ENCODE measurements at regions not wholly inside any gene's neighbourhood (a gene's known extent, or its start where the extent isn't known, plus 50 kb on each side); places are given as distances from the start of the nearest gene placed in this dataset.

DNA sequence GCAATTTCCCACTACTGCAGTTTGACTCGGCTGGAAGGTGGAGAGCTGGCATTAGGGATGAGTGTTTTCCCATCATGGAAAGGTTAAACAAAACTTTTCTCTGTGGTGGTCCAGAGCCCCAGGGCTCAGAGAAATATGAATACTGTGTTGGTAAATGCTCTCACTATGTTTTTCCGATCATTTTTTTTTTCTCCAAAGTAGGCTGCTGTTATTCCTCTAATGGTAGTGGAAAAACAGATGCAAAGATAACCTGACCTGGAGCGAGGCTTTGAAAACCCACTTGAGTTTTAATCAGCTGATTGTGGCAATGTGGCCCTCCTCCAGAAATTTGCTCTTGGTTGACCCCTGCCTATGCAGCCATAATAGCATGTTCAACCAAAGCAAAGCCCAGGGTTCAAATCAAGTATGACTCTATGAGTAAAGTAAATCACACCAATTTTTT is 320.8 kb upstream of the CTNNB1 start:
- no peak overlapping the region for H3K4me3 ChIP-seq (ENCODE audit: low read depth, low read length)
- no peak for DNase-seq (ENCODE audit: low read depth)
- TF ChIP-seq CTCF (IDR thresholded peaks at IDR 0.05; ENCODE audit: low read depth, low read length, missing control alignments) = no peak

DNA sequence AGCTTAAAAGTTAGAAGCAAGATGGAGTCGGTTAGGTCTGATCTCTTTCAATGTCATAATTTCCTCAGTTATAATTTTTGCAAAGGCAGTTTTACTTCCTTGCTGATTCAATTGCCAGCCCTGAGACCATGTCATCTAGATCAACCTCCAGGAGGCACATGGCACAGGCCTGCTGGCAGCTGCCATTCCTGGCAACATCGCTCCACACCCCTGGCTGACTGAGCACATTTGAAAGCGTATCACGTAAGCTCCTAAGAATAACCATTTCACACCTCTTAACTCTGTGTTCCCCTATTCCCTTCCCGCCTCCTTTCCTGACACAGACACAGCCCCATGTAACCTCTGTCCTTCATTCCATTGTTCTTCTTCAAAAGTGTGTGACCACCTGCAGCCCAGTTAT is 313.9 kb upstream of the CTNNB1 start:
- DNase-seq (ENCODE audit: low read depth) = no peak
- TF ChIP-seq CTCF (IDR thresholded peaks at IDR 0.05; ENCODE audit: low read depth, low read length, missing control alignments) = no peak
- no peak overlapping the region for H3K4me3 ChIP-seq (ENCODE audit: low read depth, low read length)

DNA sequence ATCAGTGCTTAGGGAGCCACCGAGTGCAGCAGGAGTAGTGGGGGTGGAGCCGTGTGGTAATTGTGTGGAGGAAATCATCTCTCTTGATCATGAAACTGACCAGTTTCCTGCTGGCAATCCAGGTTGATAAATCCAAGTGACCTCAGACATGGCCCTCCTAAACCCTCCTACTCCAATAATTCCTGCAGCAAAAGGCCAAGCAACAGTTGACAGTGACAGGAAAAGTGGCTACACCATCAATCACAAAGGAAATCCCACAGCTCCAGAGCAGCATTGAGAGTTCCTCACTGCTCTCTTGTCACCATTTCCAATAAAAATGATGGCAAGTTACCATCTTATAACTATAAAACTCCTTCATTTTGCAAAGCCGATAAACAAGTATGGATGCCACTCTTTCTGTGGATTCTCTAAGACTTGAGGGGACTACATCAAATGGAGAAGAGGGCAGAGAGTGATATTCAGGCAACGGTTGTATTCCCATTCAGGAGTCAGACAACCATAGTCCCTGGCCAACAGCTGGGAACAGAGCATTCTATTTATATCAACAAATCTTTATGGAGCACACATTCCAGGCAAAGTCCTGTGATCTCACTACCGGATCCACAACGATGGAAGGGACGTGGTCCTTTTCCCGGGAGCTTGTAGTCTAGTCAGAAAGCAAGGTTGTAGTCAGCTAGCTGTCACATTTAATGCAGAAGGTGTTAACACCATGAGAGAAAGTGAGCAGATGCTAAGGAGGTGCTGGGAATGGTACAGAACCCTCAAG is 312.5 kb upstream of the CTNNB1 start:
- DNase-seq (ENCODE audit: low read depth) = no peak
- no peak overlapping the region for H3K4me3 ChIP-seq (ENCODE audit: low read depth, low read length)
- no peak for TF ChIP-seq CTCF (IDR thresholded peaks at IDR 0.05; ENCODE audit: low read depth, low read length, missing control alignments)

- no peak for TF ChIP-seq CTCF (IDR thresholded peaks at IDR 0.05; ENCODE audit: low read depth, low read length, missing control alignments)
- no peak for DNase-seq (ENCODE audit: low read depth)
- H3K4me3 ChIP-seq (ENCODE audit: low read depth, low read length) = no peak overlapping the region
Observed at GRCh38 chr3:40891186-40891585, 308.1 kb upstream of the CTNNB1 start.

DNA sequence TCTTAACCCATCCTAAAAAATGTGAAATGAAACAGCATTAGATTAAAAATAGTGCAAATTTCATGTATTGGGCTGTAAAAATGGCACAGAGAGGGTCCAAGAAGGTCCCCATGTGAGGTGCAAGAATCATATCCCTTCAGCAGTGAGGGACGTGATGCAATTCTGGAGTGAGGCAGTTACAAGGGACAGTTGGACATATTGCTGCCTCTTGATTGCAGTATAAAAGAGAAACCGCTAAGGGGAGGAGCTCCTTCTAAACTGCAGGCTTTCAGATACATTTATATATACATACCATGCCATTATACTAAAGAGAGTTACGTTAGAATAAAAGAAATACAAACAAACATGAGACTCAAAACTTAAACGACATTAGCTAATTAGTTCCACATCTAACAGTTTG is 304.2 kb upstream of the CTNNB1 start:
- no peak for DNase-seq (ENCODE audit: low read depth)
- no peak for TF ChIP-seq CTCF (IDR thresholded peaks at IDR 0.05; ENCODE audit: low read depth, low read length, missing control alignments)
- H3K4me3 ChIP-seq (ENCODE audit: low read depth, low read length) = no peak overlapping the region

DNA sequence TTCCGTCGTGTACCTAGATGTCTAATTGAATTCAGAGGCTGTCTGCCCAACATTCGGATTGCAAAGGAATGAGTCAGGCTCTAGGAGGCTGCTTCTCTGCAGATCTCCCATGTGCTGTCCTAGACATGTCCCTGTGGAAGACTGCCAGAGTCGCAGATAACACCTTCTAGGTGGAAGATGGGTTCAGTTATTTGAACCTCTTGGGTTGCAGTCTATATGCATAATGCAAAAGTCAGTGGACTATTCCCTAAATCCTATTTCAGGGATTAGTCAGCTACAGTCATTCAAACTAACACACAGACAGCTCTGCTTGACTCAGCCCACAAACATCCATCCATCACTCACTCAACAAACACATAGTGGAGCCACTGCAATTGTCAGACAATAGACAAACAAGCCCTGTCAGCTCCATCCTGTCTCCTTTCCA is 300.0 kb upstream of the CTNNB1 start:
- no peak for DNase-seq (ENCODE audit: low read depth)
- no peak for TF ChIP-seq CTCF (IDR thresholded peaks at IDR 0.05; ENCODE audit: low read depth, low read length, missing control alignments)
- no peak overlapping the region for H3K4me3 ChIP-seq (ENCODE audit: low read depth, low read length)

DNA sequence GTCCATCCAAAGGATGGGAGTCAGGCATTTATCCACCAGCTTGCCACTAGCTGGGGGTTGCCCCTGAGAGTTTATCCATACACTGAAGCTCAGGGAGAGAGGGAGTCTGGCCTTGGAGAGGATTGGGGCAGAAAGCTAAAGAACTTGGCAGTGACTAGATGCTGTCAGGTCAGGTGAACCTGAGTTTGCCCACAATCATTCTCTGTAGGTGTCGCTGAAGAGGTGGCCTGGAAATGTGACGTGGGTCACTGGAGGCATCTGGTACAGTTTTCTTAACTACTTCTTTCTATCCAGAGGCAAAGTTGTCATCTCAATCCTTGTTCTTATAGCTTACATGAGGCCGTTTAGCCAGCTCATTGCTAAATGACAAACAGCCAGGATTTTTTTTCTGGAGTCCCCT is 298.0 kb upstream of the CTNNB1 start:
- no peak overlapping the region for H3K4me3 ChIP-seq (ENCODE audit: low read depth, low read length)
- no peak for DNase-seq (ENCODE audit: low read depth)
- no peak for TF ChIP-seq CTCF (IDR thresholded peaks at IDR 0.05; ENCODE audit: low read depth, low read length, missing control alignments)

Data from GM12864 (cell line).